GM19240 (cell line): ENCODE measurements at regions not wholly inside any gene's neighbourhood (a gene's known extent, or its start where the extent isn't known, plus 50 kb on each side); places are given as distances from the start of the nearest gene placed in this dataset.
"Not testable (repeated sequence)": the region's sequence is repeated elsewhere in the genome, so short reads cannot be mapped to it uniquely, and the experiment has no call there.

Experiments
- DNase-seq: peaks from one replicate; pipeline ENCODE4 v3.0.0; 2011; ENCODE audit warnings: low spot score; ENCODE audit not compliant: insufficient read length

- no peak for DNase-seq
Observed at GRCh38 chr7:149568218-149568617, 70.6 kb upstream of the ZNF746 start.

DNA sequence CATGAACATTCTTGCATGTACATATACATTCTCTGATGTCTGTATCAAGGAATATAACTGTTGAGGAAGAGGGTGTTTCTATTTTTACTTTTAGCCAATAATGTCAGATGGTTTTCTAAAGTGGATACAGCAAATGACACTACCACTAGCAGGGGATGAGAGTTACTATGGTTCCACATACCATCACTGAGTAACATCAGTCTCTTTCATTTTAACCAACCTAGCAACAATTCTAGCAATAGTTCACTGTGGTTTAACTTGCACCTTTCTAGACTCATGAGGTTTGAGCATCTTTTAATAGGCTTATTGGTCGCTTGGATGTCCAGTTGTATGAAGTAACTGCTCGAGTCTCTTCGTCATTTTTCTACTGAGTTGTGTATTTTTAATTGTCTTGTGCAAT, 68.5 kb upstream of the ZNF746 start:
- DNase-seq = no peak

- DNase-seq = no peak
Observed at GRCh38 chr7:149565096-149565382, 67.4 kb upstream of the ZNF746 start.

GRCh38 chr7:149564340-149565095, 66.9 kb upstream of the ZNF746 start:
- no peak for DNase-seq

DNA sequence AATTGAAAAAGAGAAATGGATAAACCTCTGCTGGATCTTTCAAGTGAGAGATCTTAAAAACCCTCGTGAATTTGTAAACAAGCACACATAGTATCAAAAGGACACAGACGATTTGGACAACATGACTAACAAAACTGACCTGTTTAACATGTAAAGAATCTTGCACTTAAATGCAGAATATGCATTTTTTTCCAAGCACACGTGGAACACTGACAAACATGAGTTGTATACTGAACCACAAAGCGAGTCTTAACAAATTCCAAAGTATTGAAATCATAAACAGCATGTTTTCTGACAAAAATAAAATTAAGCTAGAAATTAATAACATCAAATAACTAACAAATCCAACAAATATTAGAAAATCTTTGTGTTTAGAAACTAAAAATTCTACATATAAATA, 65.0 kb upstream of the ZNF746 start:
- no peak for DNase-seq

GRCh38 chr7:149561072-149561471, 63.5 kb upstream of the ZNF746 start:
- DNase-seq = no peak

- no peak for DNase-seq
Observed at GRCh38 chr7:149559711-149560110, 62.1 kb upstream of the ZNF746 start.

- no peak for DNase-seq
Observed at GRCh38 chr7:149558149-149558861, 60.7 kb upstream of the ZNF746 start.

GRCh38 chr7:149556525-149556924, 58.9 kb upstream of the ZNF746 start:
- not testable (repeated sequence) for DNase-seq

DNA sequence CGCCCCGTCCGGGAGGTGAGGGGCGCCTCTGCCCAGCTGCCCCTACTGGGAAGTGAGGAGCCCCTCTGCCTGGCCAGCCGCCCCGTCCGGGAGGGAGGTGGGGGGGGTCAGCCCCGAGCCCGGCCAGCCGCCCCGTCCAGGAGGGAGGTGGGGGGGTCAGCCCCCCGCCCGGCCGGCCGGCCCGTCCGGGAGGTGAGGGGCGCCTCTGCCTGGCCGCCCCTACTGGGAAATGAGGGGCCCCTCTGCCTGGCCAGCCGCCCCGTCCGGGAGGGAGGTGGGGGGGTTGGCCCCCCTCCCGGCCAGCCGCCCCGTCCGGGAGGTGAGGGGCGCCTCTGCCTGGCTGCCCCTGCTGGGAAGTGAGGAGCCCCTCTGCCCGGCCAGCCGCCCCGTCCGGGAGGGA, 57.2 kb upstream of the ZNF746 start:
- not testable (repeated sequence) for DNase-seq

- DNase-seq = not testable (repeated sequence)
Observed at GRCh38 chr7:149553991-149554390, 56.4 kb upstream of the ZNF746 start.

- no peak for DNase-seq
Observed at GRCh38 chr7:149552799-149553198, 55.2 kb upstream of the ZNF746 start.
